H9 (cell line): ENCODE measurements at regions not wholly inside any gene's neighbourhood (a gene's known extent, or its start where the extent isn't known, plus 50 kb on each side); places are given as distances from the start of the nearest gene placed in this dataset.

Experiments used
- DNase-seq: peaks from one replicate; pipeline ENCODE4 v3.0.0-alpha.2; 2017
- H2AFZ ChIP-seq: one replicate; pipeline ENCODE4 v1.6.1; 2013; ENCODE audit warnings: mild to moderate bottlenecking, low read length, control low read depth, moderate library complexity
- H2AK5ac ChIP-seq: 2 replicates; pipeline ENCODE4 v1.6.1; 2013; ENCODE audit warnings: low read length, control low read depth, mixed read lengths; ENCODE audit not compliant: insufficient read length
- H2BK120ac ChIP-seq: one replicate; pipeline ENCODE4 v1.6.1; 2013; ENCODE audit warnings: low read depth, mild to moderate bottlenecking, low read length, control low read depth, inconsistent platforms; ENCODE audit not compliant: poor library complexity, severe bottlenecking
- H2BK12ac ChIP-seq: 2 replicates; pipeline ENCODE4 v1.6.1; 2013; ENCODE audit warnings: low read length, control low read depth, mixed read lengths, low read depth; ENCODE audit not compliant: insufficient read length
- H2BK15ac ChIP-seq: 2 replicates; pipeline ENCODE4 v1.6.1; 2013; ENCODE audit warnings: low read depth, low read length, control low read depth
- H2BK20ac ChIP-seq: one replicate; pipeline ENCODE4 v1.6.1; 2013; ENCODE audit warnings: low read depth, mild to moderate bottlenecking, low read length, control low read depth, inconsistent platforms; ENCODE audit not compliant: poor library complexity, severe bottlenecking
- H2BK5ac ChIP-seq: 2 replicates; pipeline ENCODE4 v1.6.1; 2013; ENCODE audit warnings: low read length, control low read depth, mixed read lengths; ENCODE audit not compliant: insufficient read length
- H3K14ac ChIP-seq: 2 replicates; pipeline ENCODE4 v1.6.1; 2013; ENCODE audit warnings: low read length, control low read depth; ENCODE audit not compliant: insufficient read depth
- H3K18ac ChIP-seq: 2 replicates; pipeline ENCODE4 v1.6.1; 2013; ENCODE audit warnings: low read depth, mild to moderate bottlenecking, mixed read lengths, low read length, control low read depth; ENCODE audit not compliant: insufficient read length
- H3K23ac ChIP-seq: 2 replicates; pipeline ENCODE4 v1.6.1; 2013; ENCODE audit warnings: low read length, control low read depth, mixed read lengths, low read depth; ENCODE audit not compliant: insufficient read length
- H3K23me2 ChIP-seq: 2 replicates; pipeline ENCODE4 v1.6.1; 2013; ENCODE audit warnings: low read depth, mild to moderate bottlenecking, mixed read lengths, low read length, control low read depth; ENCODE audit not compliant: insufficient read length, poor library complexity, severe bottlenecking
- H3K27ac ChIP-seq: 2 replicates; pipeline ENCODE4 v1.5.1; 2013; ENCODE audit warnings: low read length, control low read depth, mixed read lengths, low read depth; ENCODE audit not compliant: insufficient read length
- H3K27me3 ChIP-seq: 2 replicates; pipeline ENCODE4 v1.6.1; 2013; ENCODE audit warnings: low read length, control low read depth, inconsistent platforms; ENCODE audit not compliant: insufficient read depth
- H3K4ac ChIP-seq: 2 replicates; pipeline ENCODE4 v1.6.1; 2013; ENCODE audit warnings: low read depth, mild to moderate bottlenecking, control low read depth, inconsistent platforms, low read length, moderate library complexity
- H3K4me1 ChIP-seq: 2 replicates; pipeline ENCODE4 v1.6.1; 2013; ENCODE audit warnings: low read length, control low read depth, inconsistent platforms; ENCODE audit not compliant: insufficient read depth
- H3K4me2 ChIP-seq: 2 replicates; pipeline ENCODE4 v1.6.1; 2013; ENCODE audit warnings: low read length, control low read depth, mixed read lengths; ENCODE audit not compliant: insufficient read length, insufficient read depth
- H3K56ac ChIP-seq: 2 replicates; pipeline ENCODE4 v1.6.1; 2013; ENCODE audit warnings: low read depth, mild to moderate bottlenecking, mixed read lengths, low read length, control low read depth; ENCODE audit not compliant: insufficient read length
- H3K79me1 ChIP-seq: 2 replicates; pipeline ENCODE4 v1.6.1; 2013; ENCODE audit warnings: low read depth, mild to moderate bottlenecking, moderate library complexity, low read length, control low read depth, inconsistent platforms; ENCODE audit not compliant: insufficient read depth, poor library complexity, severe bottlenecking
- H3K79me2 ChIP-seq: 2 replicates; pipeline ENCODE4 v1.6.1; 2013; ENCODE audit warnings: low read length, control low read depth, inconsistent platforms; ENCODE audit not compliant: insufficient read depth
- H3K9ac ChIP-seq: 2 replicates; pipeline ENCODE4 v1.6.1; 2013; ENCODE audit warnings: low read length, control low read depth, mixed read lengths; ENCODE audit not compliant: insufficient read length; ENCODE audit errors: extremely low read depth
- H3K9me3 ChIP-seq: one replicate; pipeline ENCODE4 v1.6.1; 2013; ENCODE audit warnings: low read depth, low read length, inconsistent platforms; ENCODE audit not compliant: control insufficient read depth
- H3T11ph ChIP-seq: one replicate; pipeline ENCODE4 v1.6.1; 2013; ENCODE audit warnings: mild to moderate bottlenecking, low read length, control low read depth, inconsistent platforms
- H4K20me1 ChIP-seq: one replicate; pipeline ENCODE4 v1.6.1; 2013; ENCODE audit not compliant: control insufficient read depth, insufficient read length, insufficient read depth
- H4K5ac ChIP-seq: 2 replicates; pipeline ENCODE4 v1.6.1; 2013; ENCODE audit warnings: low read depth, mild to moderate bottlenecking, mixed read lengths, low read length, control low read depth; ENCODE audit not compliant: insufficient read length
- H4K8ac ChIP-seq: replicated peaks from 2 replicates; pipeline ENCODE4 v1.6.1; 2013; ENCODE audit warnings: low read length, control low read depth, mixed read lengths, low read depth; ENCODE audit not compliant: insufficient read length
- H4K91ac ChIP-seq: 2 replicates; pipeline ENCODE4 v1.6.1; 2013; ENCODE audit warnings: low read depth, mild to moderate bottlenecking, moderate library complexity, mixed read lengths, low read length, control low read depth; ENCODE audit not compliant: insufficient read length
- H3K27ac Mint-ChIP-seq, 3 experiments: 2 replicates in 2 of 3; 3 replicates in 1 of 3; pipeline ENCODE4 v1.8.0; 2020 to 2021; ENCODE audit warnings: mixed read lengths in 3 of 3, mild to moderate bottlenecking in 1 of 3, moderate library complexity in 1 of 3
- H3K27me3 Mint-ChIP-seq: 2 replicates; pipeline ENCODE4 v1.8.0; 2021; ENCODE audit warnings: low read depth, mild to moderate bottlenecking, moderate library complexity, mixed read lengths
- H3K36me3 Mint-ChIP-seq, 3 experiments: 2 replicates in 2 of 3; 3 replicates in 1 of 3; pipeline ENCODE4 v1.8.0; 2020 to 2021; ENCODE audit warnings: low read depth in 3 of 3, mixed read lengths in 3 of 3; ENCODE audit not compliant: insufficient read depth in 1 of 3
- H3K4me1 Mint-ChIP-seq, 2 experiments: 2 replicates each; pipeline ENCODE4 v1.8.0; 2020; ENCODE audit warnings: mixed read lengths in 2 of 2
- H3K4me3 Mint-ChIP-seq, 2 experiments: 2 replicates in 1 of 2; 3 replicates in 1 of 2; pipeline ENCODE4 v1.8.0; 2020 to 2021; ENCODE audit warnings: mild to moderate bottlenecking in 2 of 2, mixed read lengths in 2 of 2, moderate library complexity in 1 of 2
- H3K9me3 Mint-ChIP-seq, 2 experiments: 2 replicates in 1 of 2; 3 replicates in 1 of 2; pipeline ENCODE4 v1.8.0; 2020; ENCODE audit warnings: mild to moderate bottlenecking in 2 of 2, mixed read lengths in 2 of 2, moderate library complexity in 1 of 2
- WGBS: extraction: QIAGEN DNeasy Blood & Tissue Kit; methylation state at CpG from one replicate; pipeline ENCODE4 v1.1.7; 2013; ENCODE audit warnings: missing lambda C conversion rate, low lambda C conversion rate, mixed read lengths; ENCODE audit not compliant: insufficient read length; ENCODE audit errors: extremely low coverage; 5-methylcytosine and 5-hydroxymethylcytosine counted together
- TF ChIP-seq, protein P1 (sequence below): fragments of 200-600 bp; sonication (generic); conservative IDR thresholded peaks from 3 replicates; pipeline ENCODE4 v1.8.0; 2021; ENCODE audit warnings: antibody characterized with exemption, mild to moderate bottlenecking

DNA sequence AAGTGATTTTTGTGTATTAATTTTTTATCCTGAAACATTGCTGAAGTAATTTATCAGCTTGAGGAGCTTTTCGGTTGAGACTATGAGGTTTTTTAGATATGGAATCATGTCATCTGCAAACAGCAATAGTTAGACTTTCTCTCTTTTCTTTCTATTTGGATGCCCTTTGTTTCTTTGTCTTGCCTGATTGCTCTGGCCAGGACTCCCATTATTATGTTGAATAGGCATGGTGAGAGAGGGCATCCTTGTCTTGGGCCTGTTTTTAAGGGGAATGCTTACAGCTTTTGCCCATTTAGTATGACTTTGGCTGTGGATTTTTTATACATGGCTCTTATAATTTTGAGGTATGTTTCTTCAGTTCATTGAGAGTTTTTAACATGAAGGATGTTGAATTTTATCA lies 207.6 kb upstream of the DEFB112 start:
- no CpG with 5 or more reads among the region's 1 CpG for WGBS
- Histone ChIP-seq H3K14ac (no peak overlapping the region), H3K23ac (no peak overlapping the region), H2BK12ac (no peak overlapping the region), H3K18ac (no peak overlapping the region), H3K9ac (no peak overlapping the region), H3K23me2 (no peaks in the 10 kb centered on the region), H2AFZ (no peak overlapping the region), H3K27ac (no peak overlapping the region), H2AK5ac (no peak overlapping the region), H2BK15ac (no peak overlapping the region), H4K91ac (no peak overlapping the region), H3K9me3 (peaks cover 6% of the 10 kb centered on the region), H3K27me3 (no peaks in the 10 kb centered on the region), H2BK5ac (no peak overlapping the region), H3K79me2 (no peaks in the 10 kb centered on the region), H3T11ph (no peak overlapping the region), H3K56ac (no peak overlapping the region), H4K5ac (no peak overlapping the region), H4K20me1 (no peaks in the 10 kb centered on the region), H3K4me2 (no peak overlapping the region), H3K4ac (no peak overlapping the region), H2BK20ac (no peak overlapping the region), H3K4me1 (no peaks in the 10 kb centered on the region), H2BK120ac (no peak overlapping the region), H4K8ac (no peak overlapping the region), H3K79me1 (no peaks in the 10 kb centered on the region)
- no peak for DNase-seq
- Mint-ChIP-seq H3K4me1 (peaks cover 10 to 13% of the 10 kb centered on the region in 2 experiments), H3K9me3 (peaks cover 35 to 51% of the 10 kb centered on the region in 2 experiments), H3K4me3 (no peak overlapping the region), H3K27me3 (peaks cover 1% of the 10 kb centered on the region), H3K36me3 (peaks cover 23 to 43% (median 27%) of the 10 kb centered on the region in 3 experiments), H3K27ac (0 out of 7 replicates have a peak overlapping the region, but pooled peaks of 1 of the 3 experiments have one; percentile 32)
- TF ChIP-seq, protein P1, sequence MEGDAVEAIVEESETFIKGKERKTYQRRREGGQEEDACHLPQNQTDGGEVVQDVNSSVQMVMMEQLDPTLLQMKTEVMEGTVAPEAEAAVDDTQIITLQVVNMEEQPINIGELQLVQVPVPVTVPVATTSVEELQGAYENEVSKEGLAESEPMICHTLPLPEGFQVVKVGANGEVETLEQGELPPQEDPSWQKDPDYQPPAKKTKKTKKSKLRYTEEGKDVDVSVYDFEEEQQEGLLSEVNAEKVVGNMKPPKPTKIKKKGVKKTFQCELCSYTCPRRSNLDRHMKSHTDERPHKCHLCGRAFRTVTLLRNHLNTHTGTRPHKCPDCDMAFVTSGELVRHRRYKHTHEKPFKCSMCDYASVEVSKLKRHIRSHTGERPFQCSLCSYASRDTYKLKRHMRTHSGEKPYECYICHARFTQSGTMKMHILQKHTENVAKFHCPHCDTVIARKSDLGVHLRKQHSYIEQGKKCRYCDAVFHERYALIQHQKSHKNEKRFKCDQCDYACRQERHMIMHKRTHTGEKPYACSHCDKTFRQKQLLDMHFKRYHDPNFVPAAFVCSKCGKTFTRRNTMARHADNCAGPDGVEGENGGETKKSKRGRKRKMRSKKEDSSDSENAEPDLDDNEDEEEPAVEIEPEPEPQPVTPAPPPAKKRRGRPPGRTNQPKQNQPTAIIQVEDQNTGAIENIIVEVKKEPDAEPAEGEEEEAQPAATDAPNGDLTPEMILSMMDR: no peak
